ENCODE measurements at regions not wholly inside any gene's neighbourhood (a gene's known extent, or its start where the extent isn't known, plus 50 kb on each side); places are given as distances from the start of the nearest gene placed in this dataset.

DNA sequence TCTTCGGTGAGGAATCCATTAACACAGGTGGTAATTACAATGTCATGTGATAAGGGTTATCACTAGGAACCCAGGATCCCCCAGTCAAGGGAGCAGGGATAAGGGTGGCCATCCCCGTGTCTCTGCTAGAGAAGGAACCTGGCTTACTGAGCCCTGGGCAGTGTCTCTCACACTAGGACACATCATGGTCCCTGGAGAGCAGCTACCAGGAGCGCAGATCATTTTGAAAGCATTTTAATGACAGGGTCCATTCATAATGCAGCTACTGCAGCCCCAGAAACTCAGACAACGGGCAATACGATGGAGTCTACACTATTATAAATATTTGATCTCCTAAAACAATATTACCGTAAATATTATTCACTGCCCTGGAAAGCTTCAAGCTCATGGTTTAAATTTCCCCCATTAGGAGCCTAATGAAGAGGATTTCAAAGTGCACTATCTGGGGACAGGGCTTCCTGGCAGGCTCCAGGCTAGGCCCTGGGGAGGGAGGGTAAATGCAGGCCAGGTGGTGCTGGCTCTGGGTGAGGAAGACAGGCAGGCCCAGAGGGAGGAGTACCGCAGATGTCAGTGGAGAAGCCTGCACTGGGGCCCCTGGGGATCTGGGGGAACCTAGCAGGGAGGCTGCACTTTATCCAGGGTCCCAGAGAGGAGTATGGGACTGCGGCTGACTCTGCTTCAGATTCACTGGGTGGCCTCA lies 52.6 kb upstream of the LOXL4 start:
- ATAC-seq: no peak
- WGBS (ENCODE audit: insufficient coverage, low coverage, missing lambda C conversion rate): 35% methylated on average over 8 of the region's 8 CpGs
- in situ Hi-C loops (cut with MboI) (loop anchor here (25.0 kb wide), 1 partner anchor 408 kb away; no protein-coding TSS in a partner anchor), intact Hi-C loops (cut with micrococcal nuclease) (no loop called here)
- Histone ChIP-seq H3K79me2 (ENCODE audit: control insufficient read depth, insufficient read depth, low read length) (no peaks in the 10 kb centered on the region), H3K4me3 (no peak overlapping the region), H3K9me1 (ENCODE audit: control insufficient read depth, insufficient read depth, low read length) (no peaks in the 10 kb centered on the region), H3K9me3 (replicated peaks; ENCODE audit: control insufficient read depth, insufficient read depth, low read depth, low read length) (no peaks in the 10 kb centered on the region), H3K27me3 (ENCODE audit: control insufficient read depth in 2 of 2, insufficient read depth in 2 of 2, low read length in 2 of 2) (peaks cover 0 to 9% of the 10 kb centered on the region in 2 experiments; a peak in 4 of 5 replicates), H4K20me1 (replicated peaks; ENCODE audit: control insufficient read depth, insufficient read depth, low read length) (no peaks in the 10 kb centered on the region), H3K4me2 (ENCODE audit: insufficient read depth, low read length) (no peak overlapping the region), H3K27ac (ENCODE audit: extremely low read depth, low read depth, low read length) (no peak overlapping the region), H3K4me1 (replicated peaks in 1 of 2; ENCODE audit: control insufficient read depth in 2 of 2, insufficient read depth in 2 of 2, low read length in 2 of 2) (peaks cover 13 to 18% of the 10 kb centered on the region in 2 experiments; a peak in 4 of 5 replicates), H3K9ac (ENCODE audit: insufficient read depth in 1 of 2, low read depth in 2 of 2, low read length in 2 of 2) (no peak overlapping the region), H2AFZ (ENCODE audit: low read depth, low read length) (no peak overlapping the region), H3K36me3 (ENCODE audit: control insufficient read depth, insufficient read depth, low read length) (no peaks in the 10 kb centered on the region)
- ChIA-PET POLR2A (interaction anchor here (0.6 kb wide), 1 partner anchor 284 kb away, joined by 3 read pairs; no protein-coding TSS in a partner anchor), CTCF (ENCODE audit: low intra/inter-chr PET ratio) (no interaction called here)
- no TSS peak for BruUV-seq (replicated peaks)
- DNase-seq (ENCODE audit: extremely low read depth in 1 of 4, low spot score in 3 of 4): no peak
- no peak for FAIRE-seq
- TF ChIP-seq, protein P1, sequence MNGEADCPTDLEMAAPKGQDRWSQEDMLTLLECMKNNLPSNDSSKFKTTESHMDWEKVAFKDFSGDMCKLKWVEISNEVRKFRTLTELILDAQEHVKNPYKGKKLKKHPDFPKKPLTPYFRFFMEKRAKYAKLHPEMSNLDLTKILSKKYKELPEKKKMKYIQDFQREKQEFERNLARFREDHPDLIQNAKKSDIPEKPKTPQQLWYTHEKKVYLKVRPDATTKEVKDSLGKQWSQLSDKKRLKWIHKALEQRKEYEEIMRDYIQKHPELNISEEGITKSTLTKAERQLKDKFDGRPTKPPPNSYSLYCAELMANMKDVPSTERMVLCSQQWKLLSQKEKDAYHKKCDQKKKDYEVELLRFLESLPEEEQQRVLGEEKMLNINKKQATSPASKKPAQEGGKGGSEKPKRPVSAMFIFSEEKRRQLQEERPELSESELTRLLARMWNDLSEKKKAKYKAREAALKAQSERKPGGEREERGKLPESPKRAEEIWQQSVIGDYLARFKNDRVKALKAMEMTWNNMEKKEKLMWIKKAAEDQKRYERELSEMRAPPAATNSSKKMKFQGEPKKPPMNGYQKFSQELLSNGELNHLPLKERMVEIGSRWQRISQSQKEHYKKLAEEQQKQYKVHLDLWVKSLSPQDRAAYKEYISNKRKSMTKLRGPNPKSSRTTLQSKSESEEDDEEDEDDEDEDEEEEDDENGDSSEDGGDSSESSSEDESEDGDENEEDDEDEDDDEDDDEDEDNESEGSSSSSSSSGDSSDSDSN (IDR thresholded peaks at IDR 0.05; ENCODE audit: borderline replicate concordance in 1 of 2, low read depth in 2 of 2, low read length in 2 of 2): no peak
- TF ChIP-seq NELFE (IDR thresholded peaks at IDR 0.05; ENCODE audit: insufficient read depth, insufficient read length) (no peak), ZNF644 (tag; IDR thresholded peaks at IDR 0.05; ENCODE audit: low read depth) (no peak), DLX4 (CRISPR knock-in tag; IDR thresholded peaks at IDR 0.05) (no peak), E2F8 (IDR thresholded peaks at IDR 0.05; ENCODE audit: low read depth, partially characterized antibody) (no peak), ZNF12 (CRISPR knock-in tag; IDR thresholded peaks at IDR 0.05) (no peak), ZBTB9 (CRISPR knock-in tag; IDR thresholded peaks at IDR 0.05) (no peak), MCM5 (IDR thresholded peaks at IDR 0.05; ENCODE audit: low read depth) (no peak), TSC22D4 (tag; IDR thresholded peaks at IDR 0.05) (no peak)
- TF ChIP-seq, protein P2, sequence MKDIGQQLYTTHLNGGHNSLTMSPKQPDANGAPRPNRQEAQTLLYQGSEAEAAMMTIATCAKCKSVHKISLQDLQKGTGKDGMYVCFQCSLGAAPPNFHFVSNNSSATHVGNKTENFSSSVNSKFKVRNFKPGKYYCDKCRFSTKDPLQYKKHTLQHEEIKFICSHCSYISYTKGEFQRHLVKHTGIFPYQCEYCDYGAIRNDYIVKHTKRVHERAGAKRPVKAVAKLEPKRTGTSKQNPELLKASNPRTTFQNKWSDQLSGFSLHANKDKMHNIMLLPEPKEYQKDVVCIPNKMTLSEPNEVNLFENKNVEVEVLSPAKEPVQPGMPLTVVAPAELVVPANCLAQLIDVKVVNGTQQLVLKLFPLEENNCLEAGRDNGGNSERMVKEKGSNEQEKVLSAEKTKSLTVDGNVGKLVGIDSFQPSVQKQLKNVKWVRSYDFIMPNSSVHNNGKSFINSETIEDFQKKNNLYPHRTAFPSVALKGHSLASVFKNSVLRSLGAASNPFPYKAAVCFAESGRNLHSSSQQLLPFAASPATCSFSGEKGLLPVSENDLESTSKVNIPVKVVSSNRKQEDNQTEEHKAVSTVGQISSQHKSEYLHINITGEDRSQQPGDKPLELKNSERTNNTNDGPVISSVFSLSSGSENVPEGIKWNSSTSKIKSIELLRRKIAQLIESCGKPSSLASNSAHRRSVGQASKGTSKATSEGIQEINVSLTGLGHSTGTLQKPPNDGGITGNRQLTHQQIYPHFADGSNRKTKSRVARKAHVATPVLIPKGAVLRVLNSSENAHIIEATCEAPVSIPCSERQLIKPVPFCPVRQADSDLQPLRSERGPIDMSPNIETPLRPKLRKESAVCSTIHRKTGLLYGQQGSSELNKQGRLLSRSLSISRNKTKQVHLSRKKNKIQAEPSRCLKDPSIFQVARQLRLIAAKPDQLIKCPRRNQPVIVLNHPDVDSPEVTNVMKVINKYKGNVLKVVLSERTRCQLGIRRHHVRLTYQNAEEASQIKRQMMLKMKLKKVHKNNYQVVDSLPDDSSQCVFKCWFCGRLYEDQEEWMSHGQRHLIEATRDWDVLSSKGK (CRISPR knock-in tag; IDR thresholded peaks at IDR 0.05): no peak
